Adrenal gland (tissue), 5 donors: ENCODE measurements at regions not wholly inside any gene's neighbourhood (a gene's known extent, or its start where the extent isn't known, plus 50 kb on each side); places are given as distances from the start of the nearest gene placed in this dataset.

Experiments used
- POLR2A ChIP-seq, 2 donors: fragments of 450-650 bp; IDR thresholded peaks; one replicate each; pipeline ENCODE4 v1.6.1; 2017; ENCODE audit warnings: antibody characterized with exemption in 2 of 2, mild to moderate bottlenecking in 2 of 2, moderate library complexity in 1 of 2
- TF ChIP-seq, protein P1 (sequence below), 6 experiments: fragments of 450-650 bp in 4 of 6; fragments of 200-600 bp in 2 of 6; sonication (generic) in 1 of 6; IDR thresholded peaks; 1 replicate in 5 of 6; 2 replicates in 1 of 6; pipeline versions ENCODE4 v1.5.1 to v1.8.0; 2016 to 2021; ENCODE audit warnings: antibody characterized with exemption in 6 of 6, mild to moderate bottlenecking in 2 of 6, moderate library complexity in 1 of 6
- donor health status: DM: no; HTN: no; CAD: no.

- TF ChIP-seq, protein P1, sequence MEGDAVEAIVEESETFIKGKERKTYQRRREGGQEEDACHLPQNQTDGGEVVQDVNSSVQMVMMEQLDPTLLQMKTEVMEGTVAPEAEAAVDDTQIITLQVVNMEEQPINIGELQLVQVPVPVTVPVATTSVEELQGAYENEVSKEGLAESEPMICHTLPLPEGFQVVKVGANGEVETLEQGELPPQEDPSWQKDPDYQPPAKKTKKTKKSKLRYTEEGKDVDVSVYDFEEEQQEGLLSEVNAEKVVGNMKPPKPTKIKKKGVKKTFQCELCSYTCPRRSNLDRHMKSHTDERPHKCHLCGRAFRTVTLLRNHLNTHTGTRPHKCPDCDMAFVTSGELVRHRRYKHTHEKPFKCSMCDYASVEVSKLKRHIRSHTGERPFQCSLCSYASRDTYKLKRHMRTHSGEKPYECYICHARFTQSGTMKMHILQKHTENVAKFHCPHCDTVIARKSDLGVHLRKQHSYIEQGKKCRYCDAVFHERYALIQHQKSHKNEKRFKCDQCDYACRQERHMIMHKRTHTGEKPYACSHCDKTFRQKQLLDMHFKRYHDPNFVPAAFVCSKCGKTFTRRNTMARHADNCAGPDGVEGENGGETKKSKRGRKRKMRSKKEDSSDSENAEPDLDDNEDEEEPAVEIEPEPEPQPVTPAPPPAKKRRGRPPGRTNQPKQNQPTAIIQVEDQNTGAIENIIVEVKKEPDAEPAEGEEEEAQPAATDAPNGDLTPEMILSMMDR (IDR thresholded peaks at IDR 0.05), result no peak
- TF ChIP-seq POLR2A (IDR thresholded peaks at IDR 0.05), result no peak
Measured at GRCh38 chr11:87401653-87402052, 363.9 kb downstream of the TMEM135 start.
